Liver (tissue), 8 donors: ENCODE measurements at regions not wholly inside any gene's neighbourhood (a gene's known extent, or its start where the extent isn't known, plus 50 kb on each side); places are given as distances from the start of the nearest gene placed in this dataset.

Experiments
- DNase-seq: peaks from one replicate; pipeline ENCODE4 v3.0.0-alpha.2; 2017; ENCODE audit warnings: low spot score
- H3K27ac ChIP-seq, 2 donors: one replicate each; pipeline ENCODE4 v1.7.0; 2013; ENCODE audit warnings: inconsistent platforms in 2 of 2, low read length in 2 of 2, control low read depth in 1 of 2, low read depth in 1 of 2, mild to moderate bottlenecking in 1 of 2
- H3K27me3 ChIP-seq, 4 donors: one replicate each; pipeline versions ENCODE4 v1.6.1 to v1.7.0; 2013; ENCODE audit warnings: low read length in 3 of 4, inconsistent platforms in 1 of 4, mild to moderate bottlenecking in 1 of 4, moderate library complexity in 1 of 4; ENCODE audit not compliant: control insufficient read depth in 4 of 4, insufficient read depth in 4 of 4
- H3K36me3 ChIP-seq, 4 donors: one replicate each; pipeline versions ENCODE4 v1.6.1 to v1.7.0; 2013; ENCODE audit warnings: low read length in 3 of 4, mild to moderate bottlenecking in 3 of 4, low read depth in 1 of 4, moderate library complexity in 1 of 4; ENCODE audit not compliant: control insufficient read depth in 4 of 4, insufficient read depth in 3 of 4
- H3K4me1 ChIP-seq, 4 donors: one replicate each; pipeline versions ENCODE4 v1.6.1 to v1.7.0; 2013; ENCODE audit warnings: low read length in 3 of 4, mild to moderate bottlenecking in 3 of 4, moderate library complexity in 1 of 4; ENCODE audit not compliant: control insufficient read depth in 4 of 4, insufficient read depth in 4 of 4
- H3K4me3 ChIP-seq, 3 donors: one replicate each; pipeline versions ENCODE4 v1.6.1 to v1.7.0; 2013; ENCODE audit warnings: low read length in 3 of 3, control low read depth in 1 of 3, low read depth in 1 of 3, mild to moderate bottlenecking in 1 of 3
- H3K9ac ChIP-seq, 2 donors: one replicate each; pipeline ENCODE4 v1.7.0; 2013; ENCODE audit warnings: low read length in 2 of 2, mild to moderate bottlenecking in 2 of 2, moderate library complexity in 2 of 2, control low read depth in 1 of 2, low read depth in 1 of 2
- H3K9me3 ChIP-seq, 4 donors: one replicate each; pipeline versions ENCODE4 v1.6.1 to v1.7.0; 2013; ENCODE audit warnings: low read length in 3 of 4; ENCODE audit not compliant: control insufficient read depth in 4 of 4
- ATF3 ChIP-seq: IDR thresholded peaks from 2 replicates; pipeline ENCODE4 v1.6.1; 2016; ENCODE audit warnings: antibody characterized with exemption
- CTCF ChIP-seq: fragments of 150-350 bp; IDR thresholded peaks from 2 replicates; pipeline ENCODE4 v1.5.1; 2017; ENCODE audit warnings: improper control_type of control experiment, low read depth, low read length; ENCODE audit not compliant: missing input control
- EGR1 ChIP-seq, 2 donors: IDR thresholded peaks; 2 replicates each; pipeline ENCODE4 v1.6.1; 2016 to 2018; ENCODE audit warnings: antibody characterized with exemption in 2 of 2, low read depth in 2 of 2
- FOXA2 ChIP-seq: IDR thresholded peaks from 2 replicates; pipeline ENCODE4 v1.6.1; 2016; ENCODE audit warnings: antibody characterized with exemption
- GABPA ChIP-seq, 2 donors: IDR thresholded peaks in 1 of 2; conservative IDR thresholded peaks in 1 of 2; 2 replicates each; pipeline ENCODE4 v1.6.1; 2016; ENCODE audit warnings: antibody characterized with exemption in 2 of 2, mild to moderate bottlenecking in 1 of 2, moderate library complexity in 1 of 2
- HNF4A ChIP-seq, 2 donors: conservative IDR thresholded peaks; 2 replicates each; pipeline ENCODE4 v1.6.1; 2016; ENCODE audit warnings: antibody characterized with exemption in 2 of 2, mild to moderate bottlenecking in 2 of 2
- HNF4G ChIP-seq: IDR thresholded peaks from 2 replicates; pipeline ENCODE4 v1.6.1; 2016; ENCODE audit warnings: antibody characterized with exemption
- JUND ChIP-seq, 2 donors: IDR thresholded peaks; 2 replicates each; pipeline ENCODE4 v1.6.1; 2016; ENCODE audit warnings: antibody characterized with exemption in 2 of 2
- MAX ChIP-seq: IDR thresholded peaks from 2 replicates; pipeline ENCODE4 v1.6.1; 2016; ENCODE audit warnings: antibody characterized with exemption
- NR2F2 ChIP-seq: IDR thresholded peaks from 2 replicates; pipeline ENCODE4 v1.6.1; 2016; ENCODE audit warnings: antibody characterized with exemption
- RAD21 ChIP-seq, 2 donors: IDR thresholded peaks; 2 replicates each; pipeline ENCODE4 v1.6.1; 2016; ENCODE audit warnings: antibody characterized with exemption in 2 of 2, mild to moderate bottlenecking in 2 of 2
- REST ChIP-seq: IDR thresholded peaks from 2 replicates; pipeline ENCODE4 v1.6.1; 2016; ENCODE audit warnings: antibody characterized with exemption, mild to moderate bottlenecking
- RXRA ChIP-seq, 2 donors: IDR thresholded peaks; 2 replicates each; pipeline ENCODE4 v1.6.1; 2017 to 2018; ENCODE audit warnings: antibody characterized with exemption in 2 of 2, mild to moderate bottlenecking in 1 of 2
- SP1 ChIP-seq: IDR thresholded peaks from 2 replicates; pipeline ENCODE4 v1.6.1; 2018; ENCODE audit warnings: antibody characterized with exemption, mild to moderate bottlenecking
- TAF1 ChIP-seq: conservative IDR thresholded peaks from 2 replicates; pipeline ENCODE4 v1.6.1; 2016; ENCODE audit warnings: antibody characterized with exemption, mild to moderate bottlenecking
- YY1 ChIP-seq: IDR thresholded peaks from 2 replicates; pipeline ENCODE4 v1.6.1; 2016; ENCODE audit warnings: antibody characterized with exemption, mild to moderate bottlenecking
- ZBTB33 ChIP-seq: IDR thresholded peaks from 2 replicates; pipeline ENCODE4 v1.6.1; 2016; ENCODE audit warnings: antibody characterized with exemption
- WGBS: extraction: QIAGEN DNeasy Blood & Tissue Kit; methylation state at CpG from one replicate; pipeline ENCODE4 v1.1.7; 2013; 5-methylcytosine and 5-hydroxymethylcytosine counted together
- donor health status: healthy.
- donor health status: healthy.
- donor health status: healthy.
- donor health status: healthy.
- donor health status: healthy.

GRCh38 chr5:174810796-174811195 lies 86.4 kb downstream of the MSX2 start:
- TF ChIP-seq ATF3 (no peak), TAF1 (no peak), GABPA (IDR thresholded peaks at IDR 0.05 in 1 of 2, conservative IDR thresholded peaks at IDR 0.05 in 1 of 2) (no peak), FOXA2 (no peak), SP1 (no peak), ZBTB33 (no peak), NR2F2 (no peak), EGR1 (IDR thresholded peaks at IDR 0.05; ENCODE audit: low read depth in 2 of 2) (no peak), JUND (IDR thresholded peaks at IDR 0.05) (no peak), RAD21 (IDR thresholded peaks at IDR 0.05) (no peak), CTCF (no peak), MAX (no peak), HNF4A (conservative IDR thresholded peaks at IDR 0.05) (no peak), HNF4G (no peak), YY1 (no peak), RXRA (IDR thresholded peaks at IDR 0.05) (no peak), REST (no peak)
- 87% methylated on average over 2 of the region's 2 CpGs for WGBS
- Histone ChIP-seq H3K4me1 (no peaks in the 10 kb centered on the region), H3K27me3 (no peaks in the 10 kb centered on the region), H3K9me3 (peaks cover 0 to under 1% (median 0%) of the 10 kb centered on the region in 4 donors), H3K4me3 (no peak overlapping the region), H3K27ac (no peak overlapping the region), H3K9ac (no peak overlapping the region), H3K36me3 (no peaks in the 10 kb centered on the region)
- DNase-seq = no peak

- DNase-seq = no peak
- H3K27me3 ChIP-seq = no peaks in the 10 kb centered on the region
- WGBS = 76% methylated on average over 4 of the region's 4 CpGs
These were observed 83.1 kb downstream of the MSX2 start for GRCh38 chr5:174807471-174807870.

More at GRCh38 chr5:174807471-174807870, 83.1 kb downstream of the MSX2 start:
- Histone ChIP-seq H3K27ac (no peak overlapping the region), H3K4me3 (no peak overlapping the region), H3K4me1 (no peaks in the 10 kb centered on the region), H3K9me3 (peaks cover 0 to 9% (median under 1%) of the 10 kb centered on the region in 4 donors), H3K36me3 (no peaks in the 10 kb centered on the region), H3K9ac (no peak overlapping the region)
- TF ChIP-seq TAF1 = no peak
- TF ChIP-seq YY1 = no peak
- TF ChIP-seq CTCF = no peak
- TF ChIP-seq RXRA (IDR thresholded peaks at IDR 0.05) = no peak
- no peak for TF ChIP-seq ATF3
- TF ChIP-seq ZBTB33 = no peak
- no peak for TF ChIP-seq FOXA2
- TF ChIP-seq EGR1 (IDR thresholded peaks at IDR 0.05; ENCODE audit: low read depth in 2 of 2) = no peak
- TF ChIP-seq RAD21 (IDR thresholded peaks at IDR 0.05) = no peak
- no peak for TF ChIP-seq GABPA (IDR thresholded peaks at IDR 0.05 in 1 of 2, conservative IDR thresholded peaks at IDR 0.05 in 1 of 2)
- TF ChIP-seq HNF4G = no peak
- no peak for TF ChIP-seq SP1
